ENCODE measurements at regions not wholly inside any gene's neighbourhood (a gene's known extent, or its start where the extent isn't known, plus 50 kb on each side); places are given as distances from the start of the nearest gene placed in this dataset.

DNA sequence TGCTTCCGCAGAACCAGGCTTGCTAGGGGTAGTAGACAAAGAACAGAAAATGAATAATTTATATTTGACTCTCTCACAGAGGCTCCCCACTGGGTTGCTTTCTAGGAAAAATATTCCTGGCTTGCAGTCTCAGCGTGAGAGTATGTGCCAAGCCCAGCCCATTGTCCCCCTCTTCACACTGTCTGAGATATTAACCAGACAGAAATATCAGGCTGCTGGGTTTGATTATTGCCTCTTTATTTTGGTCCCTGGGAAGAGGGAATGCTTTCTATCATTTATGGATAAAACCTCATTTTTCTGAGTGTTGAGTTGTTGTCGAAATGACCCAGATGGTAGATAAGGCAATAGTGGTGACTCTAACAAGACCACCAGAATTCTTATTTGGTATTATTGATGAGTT is 367.9 kb downstream of the METTL15 start:
- DNase-seq (ENCODE audit: low spot score), result no peak

DNA sequence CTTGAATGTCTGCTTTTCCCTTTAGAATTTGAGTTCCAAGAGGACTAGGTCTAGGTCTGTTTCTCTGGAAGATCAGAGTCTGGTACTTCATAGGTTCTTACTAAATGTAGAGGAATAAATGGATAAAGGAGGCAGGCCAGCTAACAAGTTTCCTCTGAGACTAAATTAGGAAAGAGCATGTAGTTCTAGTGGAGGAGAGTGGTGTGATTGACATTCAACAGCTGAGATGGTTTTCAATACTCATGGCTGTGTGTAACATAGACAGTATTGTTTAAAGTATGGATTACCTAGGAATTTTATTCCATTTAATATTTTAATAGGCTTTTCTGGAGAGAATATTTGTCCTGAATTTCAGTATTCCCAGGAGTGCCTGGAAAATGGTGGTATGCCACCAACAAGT is 364.7 kb downstream of the METTL15 start:
- no peak for DNase-seq (ENCODE audit: low spot score)

DNA sequence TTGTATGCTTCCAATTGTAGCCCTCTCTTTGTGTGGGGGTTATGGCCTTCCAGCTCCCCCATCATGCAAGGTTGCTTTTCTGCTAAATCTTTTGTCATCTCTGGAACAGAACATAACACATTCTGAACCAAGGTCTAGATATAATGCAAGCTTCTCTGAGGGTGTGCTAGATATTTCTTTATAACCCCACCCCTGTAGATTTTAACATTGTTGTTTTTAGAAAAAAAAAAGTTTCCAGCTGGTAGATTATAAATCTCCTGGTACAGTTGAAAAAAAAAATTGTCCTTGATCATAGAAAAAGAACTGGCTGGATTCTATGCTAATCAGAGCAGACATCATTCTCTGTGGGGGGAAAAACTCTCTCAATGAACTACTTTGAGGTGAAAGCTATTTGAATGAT is 363.3 kb downstream of the METTL15 start:
- no peak for DNase-seq (ENCODE audit: low spot score)

DNA sequence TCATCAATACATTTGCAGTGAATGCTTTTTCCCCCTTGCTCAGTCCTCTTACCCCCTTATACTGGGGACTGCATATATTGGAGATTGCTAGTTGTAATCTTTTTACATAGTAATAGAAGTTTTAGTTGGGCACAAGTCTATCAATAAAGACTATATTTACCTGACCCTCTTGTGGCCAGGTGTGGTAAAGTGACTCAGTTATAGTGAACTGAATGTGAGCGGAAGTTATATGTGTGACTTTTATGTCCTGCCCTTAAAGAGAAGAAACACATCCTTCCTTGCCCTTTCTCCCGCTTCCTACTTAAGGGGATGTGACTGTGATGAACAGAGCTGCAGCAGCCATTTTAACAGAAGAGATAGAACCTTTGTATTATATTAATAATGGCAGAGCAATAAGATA is 362.0 kb downstream of the METTL15 start:
- no peak for DNase-seq (ENCODE audit: low spot score)

DNA sequence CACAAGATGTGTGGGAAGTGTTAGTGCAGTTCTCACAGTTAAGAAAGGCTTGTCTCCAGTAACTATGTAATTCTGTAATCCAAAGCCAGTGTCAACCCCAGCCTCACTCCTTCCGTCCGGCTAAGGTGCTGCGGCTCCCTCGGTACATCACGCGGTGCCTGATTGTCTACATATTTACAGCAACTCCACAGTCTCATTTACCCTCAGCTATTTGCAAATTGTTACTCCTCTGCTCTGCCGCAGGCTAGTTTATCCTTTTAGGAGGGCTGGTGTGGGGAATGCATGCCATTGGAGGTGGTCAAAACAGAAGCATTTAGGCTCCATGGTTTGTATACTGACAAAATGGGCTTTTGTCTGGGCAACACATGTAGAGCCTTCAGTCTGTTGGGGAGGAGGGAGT is 358.3 kb downstream of the METTL15 start:
- no peak for DNase-seq (ENCODE audit: low spot score)

DNA sequence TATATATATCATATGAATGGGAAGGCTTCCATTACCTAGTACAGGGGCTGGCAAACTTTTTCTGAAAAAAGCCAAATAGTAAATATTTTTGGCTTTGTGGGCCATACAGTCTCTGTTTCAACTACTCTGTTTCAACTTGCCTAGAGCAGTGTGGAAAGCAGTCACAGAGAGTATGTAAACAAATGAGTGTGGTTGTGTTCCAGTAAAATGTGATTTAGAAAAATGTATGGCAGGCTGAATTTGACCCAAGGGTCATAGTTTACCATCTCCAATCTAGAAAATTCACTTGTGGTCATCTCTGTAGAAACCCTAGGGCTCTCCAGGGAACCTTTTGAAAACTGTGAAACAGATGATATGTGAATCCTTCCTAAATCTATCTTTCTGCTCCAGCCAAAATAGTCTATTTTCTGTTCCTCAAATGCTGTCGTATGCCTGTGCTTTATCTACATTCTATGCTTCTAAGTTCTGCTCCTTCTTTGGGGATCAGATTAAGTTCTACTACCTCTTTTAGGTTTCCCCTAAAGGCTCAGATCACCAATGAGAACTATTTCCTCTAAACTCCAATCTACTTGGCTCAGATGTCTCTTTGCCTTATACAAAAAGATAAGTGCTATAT is 356.2 kb downstream of the METTL15 start:
- no peak for DNase-seq (ENCODE audit: low spot score)

DNA sequence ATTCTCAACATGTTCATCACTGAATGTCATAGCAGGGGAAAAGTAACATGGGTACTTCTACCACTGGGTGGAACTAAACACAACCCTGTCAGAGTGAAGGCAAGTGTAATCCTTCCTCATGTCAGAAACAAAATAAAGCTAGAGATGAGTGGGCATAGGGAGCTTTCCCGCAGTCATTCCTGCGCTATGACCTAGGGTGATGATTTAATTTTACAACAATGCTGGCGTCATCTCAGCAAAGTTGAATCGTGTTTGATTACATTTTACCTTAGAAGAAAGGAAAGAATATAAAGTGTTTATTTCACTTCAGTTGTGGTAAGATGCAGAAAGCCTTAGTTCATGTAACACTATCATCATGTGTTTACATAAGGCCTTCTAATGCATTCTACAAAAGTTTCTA is 355.6 kb downstream of the METTL15 start:
- no peak for DNase-seq (ENCODE audit: low spot score)

DNA sequence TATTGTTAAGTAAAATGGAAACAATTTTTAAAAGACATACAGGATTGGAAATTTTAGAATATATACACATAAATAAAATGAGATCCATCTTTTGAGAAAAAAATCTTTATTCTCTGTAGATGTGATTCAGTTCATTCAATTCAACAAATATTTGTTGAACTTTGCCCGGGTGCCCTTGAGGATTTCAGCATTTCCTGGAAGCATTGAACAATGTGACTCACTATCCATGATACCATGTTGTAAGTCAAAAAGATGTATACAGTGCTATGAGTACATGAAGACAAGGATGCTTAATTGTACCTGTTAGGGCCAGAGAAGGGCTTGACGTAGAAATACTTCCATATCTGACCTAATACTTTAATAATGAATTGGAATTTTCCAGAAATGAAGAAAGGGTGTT is 353.7 kb downstream of the METTL15 start:
- no peak for DNase-seq (ENCODE audit: low spot score)

DNA sequence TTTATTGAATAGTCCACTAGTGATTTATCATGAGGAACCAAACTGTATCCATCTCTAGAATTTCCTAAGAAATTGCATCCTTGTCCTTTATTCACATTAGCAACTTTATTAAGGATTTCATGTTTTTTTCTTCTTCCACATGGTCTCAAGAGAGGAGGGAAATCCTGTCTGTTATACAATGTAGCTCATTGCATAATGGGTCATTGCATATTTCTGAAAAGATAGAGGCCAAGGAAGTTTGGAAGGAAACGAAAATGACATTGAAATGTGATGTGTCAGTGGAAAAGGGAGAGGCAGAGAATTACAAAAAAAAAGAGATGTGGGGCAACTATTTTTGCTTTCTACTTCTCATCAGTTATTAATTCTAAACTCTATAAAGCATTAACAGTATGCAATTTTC is 353.1 kb downstream of the METTL15 start:
- peak; percentile 50 for DNase-seq (ENCODE audit: low spot score)

DNA sequence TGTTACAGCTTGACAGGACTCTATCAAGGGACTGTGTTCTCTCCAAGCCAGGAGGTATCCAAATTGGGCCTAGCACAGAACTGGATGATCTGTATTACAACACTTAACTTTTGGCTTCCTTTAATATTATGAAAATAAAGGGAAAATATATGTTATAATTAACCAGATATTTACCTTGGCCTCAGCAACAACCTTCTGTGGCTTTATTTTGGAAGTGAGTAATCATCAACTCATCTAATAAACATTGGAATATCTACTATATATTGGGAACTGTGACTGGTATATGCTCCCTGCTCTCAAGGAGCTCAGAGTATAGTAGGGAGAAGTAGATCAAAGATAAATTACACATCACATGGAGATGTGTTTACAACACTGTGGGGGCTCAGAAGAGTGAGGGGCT is 352.2 kb downstream of the METTL15 start:
- DNase-seq (ENCODE audit: low spot score), result no peak

DNA sequence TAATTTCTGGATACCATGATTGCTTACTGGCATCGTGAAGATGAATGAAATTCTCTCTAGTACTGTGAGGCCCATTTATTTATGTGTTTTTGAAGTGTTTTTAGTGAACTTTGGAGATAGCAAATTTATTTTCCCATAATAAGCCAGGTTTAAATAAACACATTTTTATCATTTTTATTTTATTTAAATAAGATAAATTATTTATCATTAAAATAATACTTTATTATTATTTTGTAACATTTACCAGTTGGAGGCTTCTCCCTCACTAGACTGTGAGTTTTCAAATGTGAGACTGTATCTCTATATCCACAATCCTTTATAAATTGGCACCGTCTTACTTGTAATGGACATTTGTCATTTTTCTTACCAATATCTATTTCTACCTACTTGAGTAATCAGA is 351.7 kb downstream of the METTL15 start:
- DNase-seq (ENCODE audit: low spot score), result no peak

DNA sequence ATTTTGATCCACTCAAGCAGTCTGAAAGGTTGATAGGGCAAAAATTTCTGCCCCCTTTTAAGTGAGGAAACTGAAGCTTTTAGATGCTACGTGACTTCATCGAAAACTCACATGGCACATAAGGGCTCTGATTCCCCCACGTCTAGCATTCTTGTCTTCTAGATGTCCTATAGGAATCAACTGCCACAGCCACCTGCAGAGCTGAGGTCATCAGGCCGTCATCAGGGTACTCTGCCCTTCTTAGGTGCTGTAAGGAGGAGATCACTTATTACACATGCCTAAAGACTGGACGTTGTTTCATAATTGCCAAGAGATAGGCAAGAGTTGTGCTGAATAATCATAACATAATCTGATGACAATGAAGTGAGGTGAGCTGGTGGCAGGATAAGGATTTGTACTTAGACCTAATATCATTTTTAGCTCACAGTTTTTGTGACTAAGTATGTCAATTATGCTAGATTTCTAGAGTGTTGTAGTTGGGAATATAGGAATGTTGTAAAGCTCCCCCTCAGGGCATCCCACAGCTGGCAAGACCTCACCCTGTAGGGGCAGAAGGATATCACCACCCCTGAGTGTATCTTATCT is 349.4 kb downstream of the METTL15 start:
- DNase-seq (ENCODE audit: low spot score), result no peak

DNA sequence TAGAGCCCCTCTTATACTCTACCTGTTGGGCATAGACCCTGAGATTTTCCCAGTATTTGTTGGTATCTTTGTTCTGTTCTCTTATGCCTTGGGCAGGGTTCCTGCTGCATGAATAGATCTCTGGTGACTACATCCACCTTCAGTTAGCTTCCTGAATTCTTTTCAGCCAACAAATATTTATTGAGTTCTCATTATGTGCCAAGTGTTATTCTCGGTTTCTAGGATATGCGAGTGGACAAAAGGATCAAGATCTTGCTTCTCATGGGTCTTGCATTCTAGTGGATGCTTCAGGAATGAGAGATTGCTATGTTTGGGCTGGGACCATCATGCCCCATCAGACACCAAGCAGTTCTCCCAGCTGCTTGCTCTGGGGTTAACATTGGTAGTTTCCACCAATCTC is 340.0 kb downstream of the METTL15 start:
- DNase-seq (ENCODE audit: low spot score), result no peak

DNA sequence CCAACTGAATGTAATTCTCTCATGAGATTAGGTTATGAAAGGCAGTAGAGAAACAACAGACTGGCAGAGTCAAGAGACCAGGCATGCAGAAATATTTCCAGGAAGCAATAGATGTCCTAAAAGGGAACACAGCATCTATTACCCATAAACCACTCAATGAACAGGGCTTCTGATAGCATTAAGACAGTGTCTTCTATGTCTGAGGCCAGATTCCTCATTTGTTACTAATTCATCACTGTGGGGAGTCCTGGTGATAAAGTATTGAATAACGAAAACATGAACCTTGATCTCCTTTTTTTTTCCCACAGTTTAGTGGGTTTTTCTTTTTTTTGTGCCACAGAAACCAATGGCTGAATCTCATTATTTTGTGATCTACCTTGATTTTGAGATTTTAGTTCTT is 339.0 kb downstream of the METTL15 start:
- DNase-seq (ENCODE audit: low spot score), result no peak

DNA sequence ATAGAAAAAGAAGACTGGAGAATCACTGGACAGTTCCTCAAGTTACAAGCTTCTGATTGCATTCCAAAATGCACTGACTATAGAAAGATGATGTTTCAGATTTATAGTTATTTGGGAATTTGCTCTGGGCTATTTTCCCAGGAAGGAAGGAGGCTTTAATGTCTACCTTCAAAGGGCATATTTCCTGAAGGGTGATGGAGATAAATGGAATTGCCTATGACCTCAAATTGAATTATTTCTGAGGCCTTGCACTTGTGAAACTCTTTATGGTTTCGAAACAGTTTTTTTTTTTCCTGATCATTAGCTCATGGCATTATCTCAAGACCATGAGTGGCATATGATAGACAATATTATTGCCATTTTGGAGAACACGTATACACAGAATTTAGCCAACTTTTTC is 333.9 kb downstream of the METTL15 start:
- DNase-seq (ENCODE audit: low spot score), result no peak

DNA sequence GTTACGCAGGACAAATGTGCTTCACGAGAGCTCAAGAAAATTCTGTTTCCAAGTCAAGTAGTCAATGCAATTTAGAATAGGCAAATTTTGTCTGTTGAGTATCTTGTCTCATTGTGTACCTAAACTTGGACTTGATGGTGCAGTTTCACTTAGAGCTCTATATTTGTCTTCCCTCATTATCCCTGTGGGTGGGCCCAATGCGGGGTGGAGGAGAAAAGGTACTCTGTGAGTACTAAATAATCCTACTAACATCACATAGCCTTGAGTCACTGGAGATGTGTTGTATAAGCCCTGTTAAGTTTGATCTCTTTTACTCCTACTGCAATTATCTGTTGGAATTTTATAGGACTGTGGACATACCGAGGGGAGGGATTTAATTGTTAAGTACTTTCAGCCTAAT is 331.2 kb downstream of the METTL15 start:
- no peak for DNase-seq (ENCODE audit: low spot score)

DNA sequence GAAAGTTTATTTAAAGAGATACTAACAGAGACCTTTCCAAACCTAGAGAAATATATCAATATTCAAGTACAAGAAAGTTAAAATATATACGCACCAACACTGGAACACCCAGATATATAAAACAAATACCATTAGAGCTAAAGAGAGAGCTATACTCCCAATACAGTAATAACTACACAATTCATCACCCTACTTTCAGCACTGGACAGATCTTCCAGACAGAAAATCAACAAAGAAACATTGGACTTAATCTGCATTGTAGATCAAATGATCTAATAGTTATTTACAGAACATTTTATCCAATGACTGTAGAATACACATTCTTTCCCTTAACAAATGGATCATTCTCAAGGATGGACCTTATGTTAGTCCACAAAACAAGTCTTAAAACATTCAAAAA is 311.9 kb downstream of the METTL15 start:
- DNase-seq (ENCODE audit: low spot score), result no peak

DNA sequence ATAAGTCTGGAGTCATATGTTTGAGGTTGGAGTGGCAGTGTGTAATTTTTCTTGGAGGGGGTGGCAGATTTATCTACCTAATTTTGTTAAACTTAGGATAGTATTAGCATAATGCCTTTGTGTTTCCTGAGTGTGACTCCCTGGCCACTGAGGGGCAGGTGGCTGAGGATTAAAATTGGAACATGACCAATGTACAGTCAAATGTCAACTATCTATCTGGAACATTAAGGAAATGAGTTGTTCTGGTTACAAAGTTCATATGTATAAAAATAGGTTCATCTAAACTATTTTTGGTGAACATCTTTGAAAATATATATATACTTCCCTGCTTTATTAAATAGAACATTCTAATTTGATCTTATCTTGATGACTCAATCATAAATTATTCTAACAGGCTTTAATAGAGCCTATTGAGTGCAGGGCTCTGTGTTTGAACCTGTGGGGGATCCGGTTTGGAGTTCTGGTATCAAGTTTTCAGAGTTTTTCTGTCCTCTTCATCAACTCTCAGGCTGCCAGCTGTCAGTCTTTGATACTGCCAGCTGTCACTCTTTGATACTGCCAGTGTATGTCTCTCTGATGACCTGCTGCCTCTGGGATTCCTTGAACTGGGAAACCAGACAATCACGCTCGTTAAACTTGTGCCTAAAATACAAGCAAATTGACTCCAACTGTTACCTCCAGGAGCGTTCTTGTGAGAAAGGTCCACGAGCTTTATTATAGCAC is 309.6 kb downstream of the METTL15 start:
- DNase-seq (ENCODE audit: low spot score), result no peak

DNA sequence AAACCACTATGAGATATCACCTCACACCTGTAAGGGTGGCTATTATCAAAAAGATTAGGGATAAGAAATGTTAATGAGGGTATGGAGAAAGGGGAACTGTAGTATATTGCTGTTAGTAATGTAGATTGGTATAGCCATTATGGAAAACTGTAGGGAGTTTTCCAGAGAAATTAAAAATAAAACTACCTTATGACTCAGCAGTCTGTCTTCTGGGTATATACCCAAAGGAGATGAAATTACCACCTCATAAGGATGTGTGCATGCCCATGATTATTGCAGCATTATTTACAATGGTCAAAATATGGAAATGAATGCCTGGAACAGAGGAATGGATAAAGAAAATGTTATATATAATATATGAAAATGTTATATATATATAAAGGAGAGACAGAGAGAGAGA is 303.8 kb downstream of the METTL15 start:
- DNase-seq (ENCODE audit: low spot score), result no peak

DNA sequence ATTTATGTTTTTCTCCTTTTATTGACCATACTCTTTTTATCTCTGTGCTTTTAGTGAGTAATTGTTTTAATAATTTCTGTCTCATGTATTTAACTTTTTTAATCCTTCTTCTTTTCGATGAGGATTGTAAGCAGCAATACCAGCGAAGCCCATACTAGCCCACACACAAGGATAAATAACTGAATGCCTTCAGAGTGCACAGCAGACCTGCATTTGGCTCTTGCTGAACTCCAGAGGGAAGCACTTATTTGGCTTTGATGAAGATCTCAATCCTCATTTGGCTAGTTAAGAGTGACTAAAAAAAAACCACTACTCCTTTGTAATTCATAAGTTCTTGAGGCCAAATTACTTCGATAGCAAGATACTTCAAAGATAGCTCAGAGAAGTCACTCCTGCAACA is 293.3 kb downstream of the METTL15 start:
- DNase-seq (ENCODE audit: low spot score), result no peak

DNA sequence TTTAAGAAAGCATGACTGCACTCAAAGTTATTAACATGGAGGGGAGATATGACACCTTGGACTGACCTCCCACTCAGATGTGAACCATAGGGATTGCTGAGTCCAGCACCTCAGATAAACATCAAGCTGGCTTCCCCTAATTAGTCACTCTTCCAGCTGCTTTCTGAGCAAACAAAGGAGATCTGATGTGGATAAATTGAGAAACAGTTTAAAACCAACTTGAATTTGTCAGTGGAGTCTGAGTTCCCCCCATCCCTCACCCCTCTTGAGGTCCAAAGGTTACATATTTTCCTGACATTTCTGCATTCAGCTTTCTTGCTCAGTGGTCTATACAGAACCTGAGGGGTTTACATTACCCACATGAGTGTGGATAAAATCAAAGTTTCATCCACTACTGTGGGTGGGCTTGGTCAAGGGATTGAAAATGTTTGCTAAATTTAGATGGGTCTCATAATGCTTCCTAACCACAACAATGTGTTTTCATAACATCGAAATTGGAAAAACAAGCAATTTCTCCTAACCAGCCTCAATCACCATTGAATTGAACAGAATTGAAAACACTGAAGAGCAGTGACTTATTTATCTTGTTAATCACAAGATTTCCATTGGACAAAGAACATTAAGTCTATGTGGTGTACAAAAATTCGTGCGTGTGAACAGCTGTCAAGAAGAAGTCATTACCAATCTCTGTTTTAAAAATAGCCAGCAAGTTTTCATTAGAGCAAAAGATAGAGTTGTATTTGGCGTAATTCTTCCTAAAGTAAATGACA is 292.3 kb downstream of the METTL15 start:
- DNase-seq (ENCODE audit: low spot score), result no peak

DNA sequence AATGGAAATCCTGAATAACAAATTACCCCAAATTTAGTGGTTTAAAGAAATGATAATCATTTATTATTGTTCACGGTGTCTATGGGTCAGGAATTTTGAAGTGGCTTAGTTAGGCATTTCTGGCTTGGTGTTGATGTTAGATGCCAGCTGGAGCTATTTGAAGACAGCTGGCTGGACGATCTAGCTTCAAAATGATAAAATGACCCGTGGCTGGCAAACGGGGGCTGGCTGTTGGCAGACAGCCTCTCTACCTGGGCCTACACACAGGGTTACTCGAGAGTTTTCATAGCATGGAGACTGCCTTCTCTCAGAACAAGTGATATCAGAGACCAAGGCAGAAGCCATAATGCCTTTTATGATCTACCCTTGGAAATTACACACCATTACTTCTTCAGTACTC is 285.2 kb downstream of the METTL15 start:
- no peak for DNase-seq (ENCODE audit: low spot score)

DNA sequence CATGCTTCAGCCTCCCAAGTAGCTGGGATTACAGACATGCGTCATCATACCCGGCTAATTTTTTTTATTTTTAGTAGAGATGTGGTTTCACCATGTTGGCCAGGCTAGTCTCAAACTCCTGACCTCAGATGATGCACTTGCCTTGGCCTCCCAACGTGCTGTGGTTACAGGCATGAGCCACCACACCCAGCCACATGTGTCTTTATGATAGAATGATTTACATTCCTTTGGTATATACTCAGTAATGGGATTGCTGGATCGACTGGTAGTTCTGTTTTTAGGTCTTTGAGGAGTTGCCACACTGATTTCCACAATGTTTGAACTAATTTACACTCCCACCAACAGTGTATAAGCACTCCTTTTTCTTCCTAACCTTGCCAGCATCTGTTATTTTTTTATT is 276.2 kb downstream of the METTL15 start:
- DNase-seq (ENCODE audit: low spot score), result no peak
